GM18505 (cell line): ENCODE measurements at regions not wholly inside any gene's neighbourhood (a gene's known extent, or its start where the extent isn't known, plus 50 kb on each side); places are given as distances from the start of the nearest gene placed in this dataset.

ENCODE experiments used
- ATAC-seq: cut with Tn5 transposase; IDR thresholded peaks from one replicate; pipeline ENCODE4 v1.9.1; 2021; ENCODE audit not compliant: unreplicated experiment
- POLR2A ChIP-seq: IDR thresholded peaks from 4 replicates; pipeline ENCODE4 v1.6.1; 2011; ENCODE audit warnings: borderline replicate concordance; ENCODE audit not compliant: insufficient read depth, insufficient read length; ENCODE audit errors: extremely low read depth

DNA sequence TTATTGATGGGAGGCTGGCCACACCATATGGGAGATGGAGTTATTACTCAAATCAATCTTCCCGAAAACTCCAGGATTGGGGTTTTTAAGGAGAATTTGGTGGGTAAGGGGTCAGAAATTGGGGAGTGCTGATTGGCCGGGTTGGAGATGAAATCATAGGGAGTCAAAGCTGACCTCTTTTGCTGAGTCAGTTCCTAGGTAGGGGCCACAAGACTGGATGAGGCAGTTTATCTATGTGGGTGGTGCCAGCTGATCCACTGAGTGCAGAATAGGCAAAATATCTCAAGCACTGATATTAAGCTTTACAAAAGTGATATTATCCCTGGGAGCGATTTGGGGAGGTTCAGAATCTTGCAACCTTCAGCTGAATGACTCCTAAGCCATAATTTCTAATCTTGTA is 75.7 kb upstream of the CLINT1 start:
- ATAC-seq: no peak
- no peak for TF ChIP-seq POLR2A

DNA sequence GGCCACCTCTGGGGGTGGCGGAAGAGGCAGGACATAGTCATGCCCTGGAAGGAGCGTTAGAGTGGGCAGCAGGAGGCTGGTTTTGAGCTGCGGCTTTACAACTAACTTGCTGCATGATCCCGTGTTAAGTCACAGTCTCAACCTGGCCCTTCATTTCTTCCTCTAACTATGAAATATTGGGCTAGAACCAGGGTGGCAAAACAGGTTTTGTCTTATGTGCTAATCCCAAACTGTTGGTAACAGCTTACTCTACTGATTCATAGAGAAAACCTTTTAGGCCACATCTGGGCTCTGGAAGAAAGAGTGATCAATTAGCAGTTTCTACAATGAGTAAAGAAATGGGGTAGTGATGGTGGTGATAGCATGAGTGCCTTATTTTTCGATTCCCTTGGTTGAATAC is 74.1 kb upstream of the CLINT1 start:
- no peak for TF ChIP-seq POLR2A
- no peak for ATAC-seq

DNA sequence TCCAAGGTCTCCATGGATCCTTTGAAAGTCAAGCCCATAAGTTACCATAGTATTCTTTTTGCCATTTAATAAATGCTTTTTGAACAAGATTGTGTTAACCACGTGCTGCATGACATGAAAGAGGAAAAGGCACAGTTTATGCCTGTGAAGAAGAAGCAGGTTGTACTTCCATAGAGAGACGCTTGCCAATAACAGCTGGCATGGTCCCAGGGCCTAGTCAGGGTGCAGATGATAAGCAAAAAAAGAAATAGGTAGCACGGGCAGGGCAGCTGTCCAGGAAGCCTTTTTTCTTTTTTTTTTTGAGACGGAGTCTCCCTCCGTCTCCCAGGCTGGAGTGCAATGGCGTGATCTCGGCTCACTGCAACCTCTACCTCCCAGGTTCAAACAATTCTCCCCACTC is 71.8 kb upstream of the CLINT1 start:
- ATAC-seq: no peak
- TF ChIP-seq POLR2A: no peak

DNA sequence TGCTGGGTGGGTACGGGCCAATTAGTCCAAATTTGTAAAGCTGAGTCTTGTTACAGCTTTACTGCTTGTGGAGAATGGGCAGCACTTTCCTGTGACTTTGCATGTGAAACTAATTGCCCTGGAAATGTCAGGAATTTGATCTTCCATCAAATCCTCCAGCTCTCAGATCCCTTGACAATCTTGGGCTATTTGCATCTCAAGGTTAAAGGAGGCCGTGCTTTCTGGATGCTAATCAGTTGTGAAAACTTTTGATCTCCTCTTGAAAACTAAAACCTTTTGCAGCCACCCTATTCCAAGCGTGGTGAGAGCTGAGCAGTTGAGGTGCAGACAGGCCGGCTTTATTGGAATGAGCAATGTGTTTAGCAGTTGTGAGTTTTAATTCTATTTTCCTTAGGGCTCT is 68.0 kb upstream of the CLINT1 start:
- no peak for ATAC-seq
- TF ChIP-seq POLR2A: no peak

DNA sequence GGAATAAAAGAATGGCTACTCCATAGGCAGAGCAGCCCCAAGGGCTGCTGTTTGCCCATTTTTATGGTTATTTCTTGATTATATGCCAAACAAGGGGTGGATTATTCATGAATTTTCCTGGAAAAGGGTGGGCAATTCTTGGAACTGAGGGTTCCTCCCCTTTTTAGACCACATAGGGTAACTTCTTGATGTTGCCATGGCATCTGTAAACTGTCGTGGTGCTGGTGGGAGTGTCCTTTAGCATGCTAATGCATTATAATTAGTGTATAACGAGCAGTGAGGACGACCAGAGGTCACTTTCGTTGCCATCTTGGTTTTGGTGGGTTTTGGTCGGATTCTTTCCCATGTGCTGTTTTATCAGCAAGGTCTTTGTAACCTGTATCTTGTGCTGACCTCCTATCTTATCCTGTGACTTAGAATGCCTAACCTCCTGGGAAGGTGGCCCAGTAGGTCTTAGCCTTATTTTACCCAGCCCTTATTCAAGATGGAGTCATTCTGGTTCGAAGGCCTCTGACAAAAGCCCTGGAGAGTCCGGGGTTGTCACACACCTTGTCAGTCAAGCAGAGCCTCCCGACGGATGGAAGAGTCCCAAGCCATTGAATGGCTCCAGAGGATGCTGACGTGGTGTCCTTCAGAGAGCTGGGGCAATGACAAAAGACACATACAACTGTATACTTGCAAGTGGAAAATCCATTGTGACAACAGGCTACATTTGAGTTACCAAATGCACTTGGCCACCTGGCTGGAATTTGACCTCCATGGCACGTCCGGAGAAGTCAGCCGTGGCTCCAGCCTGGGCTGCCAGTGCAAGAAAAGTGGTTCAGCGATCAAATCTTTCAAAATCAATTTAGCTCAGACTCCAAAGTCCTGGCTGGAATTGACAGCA is 67.1 kb upstream of the CLINT1 start:
- ATAC-seq: no peak
- no peak for TF ChIP-seq POLR2A

DNA sequence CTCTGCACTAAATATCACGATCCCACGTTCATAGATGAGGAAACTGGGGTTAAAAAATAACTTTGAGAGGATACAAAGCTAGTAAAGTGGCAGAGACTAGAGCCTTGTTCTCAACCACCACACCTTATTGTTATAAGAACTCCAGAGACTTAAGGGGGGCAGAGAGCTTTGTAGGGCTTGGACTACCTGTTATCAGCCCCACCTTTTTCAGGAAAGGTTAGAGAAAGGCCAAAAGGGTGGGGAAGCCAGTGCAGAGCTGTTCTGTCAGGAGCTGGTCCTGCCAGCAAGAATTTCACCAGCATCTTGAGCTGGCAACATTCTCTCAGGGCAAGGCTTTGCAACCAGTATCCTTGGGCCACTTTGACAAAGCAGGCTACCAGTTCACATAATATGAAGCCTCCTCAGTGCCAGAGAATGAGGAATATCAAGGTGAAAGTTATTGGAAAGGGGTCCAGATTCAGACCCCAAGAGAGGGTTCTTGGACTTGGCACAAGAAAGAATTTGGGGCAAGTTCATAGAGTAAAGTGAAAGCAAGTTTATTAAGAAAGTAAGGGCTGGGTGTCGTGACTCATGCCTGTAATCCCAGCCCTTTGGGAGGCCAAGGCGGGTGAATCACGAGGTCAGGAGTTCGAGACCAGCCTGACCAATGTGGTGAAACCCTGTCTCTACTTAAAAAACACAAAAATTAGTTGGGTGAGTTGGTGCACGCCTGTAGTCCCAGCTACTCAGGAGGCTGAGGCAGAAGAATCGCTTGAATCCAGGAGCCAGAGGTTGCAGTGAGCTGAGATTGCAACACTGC is 66.2 kb upstream of the CLINT1 start:
- ATAC-seq: no peak
- no peak for TF ChIP-seq POLR2A

DNA sequence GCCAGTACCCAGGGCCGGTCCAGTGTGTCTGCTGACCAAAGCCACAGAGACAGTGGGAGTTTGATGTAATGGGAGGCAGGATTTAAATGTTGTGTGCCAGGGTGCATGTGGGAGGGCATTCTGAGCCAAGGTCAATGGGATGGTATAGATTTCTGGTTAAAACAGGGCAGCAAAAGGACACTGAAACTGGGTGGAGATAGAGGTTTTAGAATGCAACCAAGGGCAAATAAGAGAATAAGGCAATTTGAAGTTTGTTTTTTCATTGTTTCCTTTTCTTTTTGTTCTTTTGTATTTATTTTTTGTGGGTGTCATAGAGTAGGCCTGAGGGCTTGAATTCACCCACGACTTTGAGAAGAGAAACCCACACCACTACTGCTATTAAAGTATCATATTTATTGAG is 65.5 kb upstream of the CLINT1 start:
- TF ChIP-seq POLR2A: no peak
- no peak for ATAC-seq

DNA sequence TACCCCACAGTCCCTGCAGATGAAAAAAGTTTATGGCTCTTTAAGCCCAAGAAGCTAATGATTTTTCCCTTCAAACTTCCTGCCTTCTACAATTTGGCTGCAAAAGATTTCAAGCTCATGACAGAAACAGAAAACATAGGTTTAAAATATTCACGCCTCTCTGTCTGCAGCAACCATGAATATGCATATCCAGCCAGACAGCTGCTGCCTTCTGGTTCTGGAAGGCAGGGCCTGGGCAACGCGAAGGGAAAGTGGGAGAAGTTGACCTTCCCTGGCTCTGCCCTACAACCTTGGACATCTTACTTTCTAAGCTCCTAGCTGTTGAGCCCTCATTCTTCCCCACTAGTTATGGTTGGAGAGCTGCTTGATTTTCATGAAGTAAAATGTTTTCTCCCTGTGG is 64.8 kb upstream of the CLINT1 start:
- no peak for ATAC-seq
- TF ChIP-seq POLR2A: no peak

DNA sequence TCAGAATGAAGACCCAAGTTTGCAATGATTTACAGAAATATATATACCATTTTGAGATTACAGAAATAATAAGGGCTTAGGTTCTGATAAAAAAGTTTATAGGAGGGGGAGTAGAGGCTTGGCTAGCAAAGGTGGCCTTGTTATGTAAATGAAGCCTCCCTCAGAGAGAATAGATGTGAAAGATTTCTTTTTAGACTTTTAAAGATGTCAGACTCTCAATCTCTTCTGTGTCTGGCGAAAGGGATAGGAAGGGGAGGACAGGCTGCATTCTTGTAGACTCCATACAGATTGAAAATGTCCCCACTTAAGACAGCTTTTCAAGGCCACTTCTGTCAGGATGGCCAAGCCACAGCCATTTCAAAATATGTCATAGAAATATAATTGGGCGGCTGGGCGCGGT is 63.1 kb upstream of the CLINT1 start:
- ATAC-seq: no peak
- no peak for TF ChIP-seq POLR2A

DNA sequence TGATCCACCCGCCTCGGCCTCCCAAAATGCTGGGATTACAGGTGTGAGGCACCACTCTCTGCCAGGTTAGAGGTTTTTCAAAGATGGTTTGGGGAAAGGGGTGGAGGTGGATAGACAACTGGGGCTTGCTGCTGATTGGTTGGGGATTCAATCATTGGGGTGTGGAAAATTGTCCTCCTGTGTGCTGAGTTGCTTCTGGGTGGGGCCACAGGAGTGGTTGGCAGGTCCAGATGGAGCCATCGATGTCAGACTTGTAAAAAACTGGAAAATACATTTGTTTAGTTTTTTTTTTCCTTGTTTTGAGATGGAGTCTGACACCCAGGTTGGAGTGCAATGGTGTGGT is 61.9 kb upstream of the CLINT1 start:
- no peak for ATAC-seq
- TF ChIP-seq POLR2A: no peak

DNA sequence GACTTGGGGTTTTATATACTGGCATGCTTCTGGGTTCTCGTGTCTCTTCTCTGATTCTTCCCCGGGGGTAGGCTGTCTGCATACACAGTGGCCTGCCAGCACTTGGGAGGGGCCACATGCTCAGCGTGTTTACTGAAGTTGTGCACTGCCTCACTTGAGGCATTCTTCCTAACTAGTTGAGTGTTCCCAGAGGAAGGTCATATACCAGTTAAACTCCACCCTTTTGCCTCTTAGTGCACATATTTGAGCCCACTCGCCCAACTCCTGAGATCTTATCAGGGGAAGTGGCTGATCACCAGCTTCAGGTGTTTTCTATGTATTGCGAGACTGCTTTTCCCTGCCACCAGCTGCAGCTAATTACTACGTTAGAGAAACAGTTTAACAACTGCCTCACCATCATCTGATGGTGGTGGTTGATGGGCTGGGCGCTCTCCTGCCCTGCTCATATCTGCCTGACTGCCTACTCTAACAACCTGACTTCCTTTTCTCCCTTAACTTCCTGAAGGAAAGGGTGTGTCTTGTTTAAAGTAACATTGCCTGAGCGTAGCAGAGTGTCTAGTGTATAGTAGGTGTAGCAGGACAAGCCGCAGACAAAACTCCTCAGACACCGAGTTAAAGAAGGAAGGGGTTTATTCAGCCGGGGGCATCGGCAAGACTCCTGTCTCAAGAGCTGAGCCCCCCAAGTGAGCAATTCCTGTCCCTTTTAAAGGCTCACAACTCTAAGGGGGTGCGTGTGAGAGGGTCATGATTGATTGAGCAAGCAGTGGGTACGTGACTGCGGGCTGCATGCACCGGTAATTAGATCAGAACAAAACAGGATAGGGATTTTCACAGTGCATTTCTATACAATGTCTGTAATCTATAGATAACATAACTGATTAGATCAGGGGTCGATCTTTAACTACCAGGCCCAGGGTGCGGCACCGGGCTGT is 60.1 kb upstream of the CLINT1 start:
- TF ChIP-seq POLR2A: no peak

DNA sequence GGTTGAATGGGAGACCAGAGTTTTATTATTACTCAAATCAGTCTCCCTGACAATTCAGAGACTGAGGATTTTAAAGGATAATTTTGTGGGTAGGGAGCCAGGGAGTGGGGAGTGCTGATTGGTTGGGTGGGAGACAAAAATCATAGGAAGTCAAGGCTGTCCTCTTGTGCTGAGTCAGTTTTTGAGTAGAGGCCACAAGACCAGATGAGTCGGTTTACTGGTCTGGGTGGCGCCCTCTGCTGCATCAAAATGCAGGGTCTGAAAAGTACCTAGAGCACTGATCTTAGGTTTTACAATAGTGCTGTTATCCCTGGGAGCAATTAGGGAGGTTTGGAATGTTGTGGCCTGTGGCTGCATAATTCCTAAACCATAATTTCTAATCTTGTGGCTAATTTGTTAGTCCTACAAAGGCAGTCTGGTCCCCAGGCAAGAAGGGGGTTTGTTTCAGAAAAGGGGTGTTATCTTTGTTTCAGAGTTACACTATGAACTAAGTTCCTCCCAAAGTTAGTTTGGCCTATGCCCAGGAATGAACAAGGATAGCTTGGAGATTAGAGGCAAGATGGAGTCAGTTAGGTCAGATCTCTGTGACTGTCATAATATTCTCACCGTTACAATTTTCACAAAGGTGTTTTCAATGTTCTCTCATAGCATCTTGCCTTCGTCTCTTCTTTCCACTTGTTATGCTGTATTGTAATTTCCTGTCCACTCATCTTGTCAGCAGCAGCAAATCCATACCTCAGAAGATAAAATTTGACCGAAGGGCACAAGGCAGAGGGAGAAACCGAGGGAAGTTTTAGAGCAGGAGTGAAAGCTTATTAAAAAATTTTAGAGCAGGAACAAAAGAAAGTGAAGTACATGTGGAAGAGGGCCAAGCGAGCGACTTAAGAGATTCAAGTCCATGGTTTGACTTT is 59.2 kb upstream of the CLINT1 start:
- no peak for ATAC-seq

More for the DNA sequence above, 60.1 kb upstream of the CLINT1 start:
- peak; percentile 55 for ATAC-seq

DNA sequence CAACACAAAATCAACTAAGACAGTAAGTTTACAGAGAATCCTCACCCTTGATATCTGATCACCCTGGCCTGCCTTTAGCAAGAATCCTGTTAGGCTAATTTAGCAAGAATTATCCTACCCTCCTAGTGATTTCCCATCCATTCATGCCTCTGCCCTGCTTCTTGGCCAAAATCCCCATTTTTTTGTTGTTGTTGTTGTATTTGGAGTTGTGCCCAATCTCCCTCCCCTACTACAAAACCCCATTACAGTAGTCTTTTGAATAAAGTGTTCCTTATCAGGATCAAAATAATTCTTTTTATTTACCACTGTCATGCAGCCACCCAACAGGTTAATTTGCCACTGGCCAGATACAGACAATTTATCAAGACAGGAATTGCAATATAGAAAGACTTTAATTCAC is 58.5 kb upstream of the CLINT1 start:
- TF ChIP-seq POLR2A: no peak
- ATAC-seq: no peak

More for the DNA sequence above, 59.2 kb upstream of the CLINT1 start:
- no peak for TF ChIP-seq POLR2A

DNA sequence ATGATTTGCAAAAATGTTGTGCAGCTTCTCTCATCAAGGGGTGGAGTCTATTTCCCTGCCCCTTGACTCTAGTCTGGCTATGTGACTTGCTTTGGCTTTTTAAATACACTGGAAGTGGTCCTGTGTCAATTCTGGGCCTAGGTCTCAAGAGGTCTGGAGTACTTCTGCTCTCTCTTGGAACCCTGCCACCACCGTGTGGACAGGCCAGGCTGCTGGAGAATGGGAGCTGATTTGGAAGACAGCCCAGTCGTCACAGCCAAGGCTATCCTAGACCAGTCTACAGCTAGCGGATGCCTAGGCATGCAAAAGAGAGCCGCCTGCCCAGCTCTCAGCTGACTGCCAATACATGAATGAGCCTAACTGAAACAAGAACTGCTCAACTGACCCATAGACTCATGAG is 56.7 kb upstream of the CLINT1 start:
- TF ChIP-seq POLR2A: no peak
- no peak for ATAC-seq
